RPMI8226 (cell line): ENCODE measurements at regions not wholly inside any gene's neighbourhood (a gene's known extent, or its start where the extent isn't known, plus 50 kb on each side); places are given as distances from the start of the nearest gene placed in this dataset.
"Not testable (repeated sequence)": the region's sequence is repeated elsewhere in the genome, so short reads cannot be mapped to it uniquely, and the experiment has no call there.

Experiments
- DNase-seq: peaks from one replicate; pipeline ENCODE4 v3.0.0-alpha.2; 2015

- DNase-seq: no peak
Measured at GRCh38 chrY:19042306-19042958, 268.9 kb upstream of the HSFY2 start.

- no peak for DNase-seq
Measured at GRCh38 chrY:19026631-19027030, 253.1 kb upstream of the HSFY2 start.

- DNase-seq: no peak
Measured at GRCh38 chrY:19023934-19024333, 250.4 kb upstream of the HSFY2 start.

GRCh38 chrY:19020193-19020592, 246.7 kb upstream of the HSFY2 start:
- DNase-seq: no peak

- no peak for DNase-seq
Measured at GRCh38 chrY:19016990-19017389, 243.5 kb upstream of the HSFY2 start.

- peak; percentile 2 for DNase-seq
Measured at GRCh38 chrY:19015854-19016253, 242.3 kb upstream of the HSFY2 start.

- DNase-seq: no peak
Measured at GRCh38 chrY:19015213-19015612, 241.7 kb upstream of the HSFY2 start.

- DNase-seq: no peak
Measured at GRCh38 chrY:19012985-19013384, 239.4 kb upstream of the HSFY2 start.

GRCh38 chrY:19011605-19012090, 238.1 kb upstream of the HSFY2 start:
- DNase-seq: no peak

- DNase-seq: no peak
Measured at GRCh38 chrY:19006234-19006633, 232.7 kb upstream of the HSFY2 start.

GRCh38 chrY:19005579-19005978, 232.0 kb upstream of the HSFY2 start:
- DNase-seq: no peak

GRCh38 chrY:18997635-18998240, 224.2 kb upstream of the HSFY2 start:
- DNase-seq: peak; percentile 4

- no peak for DNase-seq
Measured at GRCh38 chrY:18993480-18993879, 219.9 kb upstream of the HSFY2 start.

GRCh38 chrY:18992684-18993083, 219.1 kb upstream of the HSFY2 start:
- DNase-seq: not testable (repeated sequence)

GRCh38 chrY:18989356-18989755, 215.8 kb upstream of the HSFY2 start:
- DNase-seq: no peak

- no peak for DNase-seq
Measured at GRCh38 chrY:18966001-18966400, 192.5 kb upstream of the HSFY2 start.

GRCh38 chrY:18958846-18959245, 185.3 kb upstream of the HSFY2 start:
- DNase-seq: no peak

GRCh38 chrY:18951657-18952435, 178.3 kb upstream of the HSFY2 start:
- no peak for DNase-seq

- DNase-seq: no peak
Measured at GRCh38 chrY:18951019-18951418, 177.5 kb upstream of the HSFY2 start.

GRCh38 chrY:18936831-18937230, 163.3 kb upstream of the HSFY2 start:
- no peak for DNase-seq

GRCh38 chrY:18919256-18919655, 145.7 kb upstream of the HSFY2 start:
- DNase-seq: no peak

GRCh38 chrY:18912846-18913245, 139.3 kb upstream of the HSFY2 start:
- DNase-seq: no peak

GRCh38 chrY:18909846-18910245, 136.3 kb upstream of the HSFY2 start:
- no peak for DNase-seq

- DNase-seq: not testable (repeated sequence)
Measured at GRCh38 chrY:18906198-18906597, 132.7 kb upstream of the HSFY2 start.
